ENCODE measurements at regions not wholly inside any gene's neighbourhood (a gene's known extent, or its start where the extent isn't known, plus 50 kb on each side); places are given as distances from the start of the nearest gene placed in this dataset.
"Not testable (repeated sequence)": the region's sequence is repeated elsewhere in the genome, so short reads cannot be mapped to it uniquely, and the experiment has no call there.

GRCh38 chr2:167851323-167851860, 396.0 kb downstream of the STK39 start:
- DNase-seq (ENCODE audit: missing footprints): no peak
- ATAC-seq: no peak
- intact Hi-C loops (cut with DNase I): no loop called here

GRCh38 chr2:167844714-167845530, 402.5 kb downstream of the STK39 start:
- intact Hi-C loops (cut with DNase I): no loop called here
- DNase-seq (ENCODE audit: missing footprints): no peak
- ATAC-seq: no peak

- ATAC-seq (no peak), DNase-seq (ENCODE audit: missing footprints) (no peak)
- intact Hi-C loops (cut with DNase I): no loop called here
Observed at GRCh38 chr2:167843657-167844056, 403.7 kb downstream of the STK39 start.

- no peak for ATAC-seq
- DNase-seq (ENCODE audit: missing footprints): no peak
- intact Hi-C loops (cut with DNase I): no loop called here
Observed at GRCh38 chr2:167843217-167843616, 404.2 kb downstream of the STK39 start.

- intact Hi-C loops (cut with DNase I): no loop called here
- DNase-seq (ENCODE audit: missing footprints) (no peak), ATAC-seq (no peak)
Observed at GRCh38 chr2:167842047-167842446, 405.3 kb downstream of the STK39 start.

- ATAC-seq: not testable (repeated sequence)
Observed at GRCh38 chr2:167835290-167835689, 412.1 kb downstream of the STK39 start.

GRCh38 chr2:167834707-167835106, 412.7 kb downstream of the STK39 start:
- intact Hi-C loops (cut with DNase I): no loop called here
- no peak for ATAC-seq
- DNase-seq (ENCODE audit: missing footprints): no peak

More at GRCh38 chr2:167835290-167835689, 412.1 kb downstream of the STK39 start:
- DNase-seq (ENCODE audit: missing footprints); intact Hi-C loops (cut with DNase I): not testable (repeated sequence)

GRCh38 chr2:167833294-167833693, 414.1 kb downstream of the STK39 start:
- ATAC-seq (no peak), DNase-seq (ENCODE audit: missing footprints) (no peak)
- intact Hi-C loops (cut with DNase I): no loop called here

- intact Hi-C loops (cut with DNase I): no loop called here
- ATAC-seq (no peak), DNase-seq (ENCODE audit: missing footprints) (no peak)
Observed at GRCh38 chr2:167832868-167833287, 414.5 kb downstream of the STK39 start.

- intact Hi-C loops (cut with DNase I): no loop called here
- ATAC-seq: no peak
Observed at GRCh38 chr2:167827352-167828097, 419.9 kb downstream of the STK39 start.

GRCh38 chr2:167826906-167827305, 420.5 kb downstream of the STK39 start:
- DNase-seq (ENCODE audit: missing footprints) (no peak), ATAC-seq (no peak)
- intact Hi-C loops (cut with DNase I): no loop called here

More at GRCh38 chr2:167827352-167828097, 419.9 kb downstream of the STK39 start:
- no peak for DNase-seq (ENCODE audit: missing footprints)

GRCh38 chr2:167825664-167826063, 421.7 kb downstream of the STK39 start:
- intact Hi-C loops (cut with DNase I): no loop called here
- ATAC-seq (no peak), DNase-seq (ENCODE audit: missing footprints) (no peak)

GRCh38 chr2:167822690-167823465, 424.5 kb downstream of the STK39 start:
- DNase-seq (ENCODE audit: missing footprints): no peak
- intact Hi-C loops (cut with DNase I): no loop called here
- no peak for ATAC-seq

GRCh38 chr2:167820488-167820887, 426.9 kb downstream of the STK39 start:
- no peak for DNase-seq (ENCODE audit: missing footprints)
- intact Hi-C loops (cut with DNase I): no loop called here
- ATAC-seq: no peak

- no peak for ATAC-seq
- DNase-seq (ENCODE audit: missing footprints): no peak
- intact Hi-C loops (cut with DNase I): no loop called here
Observed at GRCh38 chr2:167818521-167818920, 428.9 kb downstream of the STK39 start.

- DNase-seq (ENCODE audit: missing footprints) (no peak), ATAC-seq (no peak)
- intact Hi-C loops (cut with DNase I): no loop called here
Observed at GRCh38 chr2:167817908-167818307, 429.5 kb downstream of the STK39 start.

- intact Hi-C loops (cut with DNase I): no loop called here
- no peak for ATAC-seq
- no peak for DNase-seq (ENCODE audit: missing footprints)
Observed at GRCh38 chr2:167817422-167817821, 430.0 kb downstream of the STK39 start.

- no peak for DNase-seq (ENCODE audit: missing footprints)
- intact Hi-C loops (cut with DNase I): no loop called here
- no peak for ATAC-seq
Observed at GRCh38 chr2:167816874-167817290, 430.5 kb downstream of the STK39 start.
